ENCODE measurements at regions not wholly inside any gene's neighbourhood (a gene's known extent, or its start where the extent isn't known, plus 50 kb on each side); places are given as distances from the start of the nearest gene placed in this dataset.

GRCh38 chr12:46917821-46918220 lies 92.0 kb upstream of the SLC38A4 start:
- TF ChIP-seq ZNF747 (CRISPR knock-in tag; IDR thresholded peaks at IDR 0.05; ENCODE audit: borderline replicate concordance) (no peak), CTCF (CRISPR knock-in tag; IDR thresholded peaks at IDR 0.05) (no peak), POLR2AphosphoS5 (IDR thresholded peaks at IDR 0.05; ENCODE audit: low read depth, low read length) (no peak), POLR2A (IDR thresholded peaks at IDR 0.05; ENCODE audit: insufficient read depth in 1 of 2, low read depth in 2 of 2, low read length in 2 of 2) (no peak), NR1H2 (CRISPR knock-in tag; IDR thresholded peaks at IDR 0.05; ENCODE audit: borderline replicate concordance, low read depth) (no peak), ZNF230 (CRISPR knock-in tag; IDR thresholded peaks at IDR 0.05) (no peak), PHF8 (CRISPR knock-in tag; IDR thresholded peaks at IDR 0.05) (no peak), ZZZ3 (CRISPR knock-in tag; IDR thresholded peaks at IDR 0.05; ENCODE audit: borderline replicate concordance) (no peak), ZNF10 (CRISPR knock-in tag; IDR thresholded peaks at IDR 0.05; ENCODE audit: borderline replicate concordance, low read depth) (no peak)
- TF ChIP-seq, protein P1, sequence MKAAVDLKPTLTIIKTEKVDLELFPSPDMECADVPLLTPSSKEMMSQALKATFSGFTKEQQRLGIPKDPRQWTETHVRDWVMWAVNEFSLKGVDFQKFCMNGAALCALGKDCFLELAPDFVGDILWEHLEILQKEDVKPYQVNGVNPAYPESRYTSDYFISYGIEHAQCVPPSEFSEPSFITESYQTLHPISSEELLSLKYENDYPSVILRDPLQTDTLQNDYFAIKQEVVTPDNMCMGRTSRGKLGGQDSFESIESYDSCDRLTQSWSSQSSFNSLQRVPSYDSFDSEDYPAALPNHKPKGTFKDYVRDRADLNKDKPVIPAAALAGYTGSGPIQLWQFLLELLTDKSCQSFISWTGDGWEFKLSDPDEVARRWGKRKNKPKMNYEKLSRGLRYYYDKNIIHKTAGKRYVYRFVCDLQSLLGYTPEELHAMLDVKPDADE (CRISPR knock-in tag; IDR thresholded peaks at IDR 0.05): no peak

All from HepG2 (cell line).